GM21390 (cell line): ENCODE measurements at regions not wholly inside any gene's neighbourhood (a gene's known extent, or its start where the extent isn't known, plus 50 kb on each side); places are given as distances from the start of the nearest gene placed in this dataset.

Source experiments
- ATAC-seq: cut with Tn5 transposase; IDR thresholded peaks from one replicate; pipeline ENCODE4 v1.9.1; 2021; ENCODE audit not compliant: unreplicated experiment

- no peak for ATAC-seq
Observed at GRCh38 chr9:107118863-107119624, 164.0 kb upstream of the RAD23B start.

- no peak for ATAC-seq
Observed at GRCh38 chr9:107119735-107120134, 163.3 kb upstream of the RAD23B start.

GRCh38 chr9:107123389-107123788 is 159.7 kb upstream of the RAD23B start:
- no peak for ATAC-seq

- no peak for ATAC-seq
Observed at GRCh38 chr9:107127608-107128007, 155.5 kb upstream of the RAD23B start.

GRCh38 chr9:107131108-107131799 is 151.8 kb upstream of the RAD23B start:
- ATAC-seq: no peak

- no peak for ATAC-seq
Observed at GRCh38 chr9:107136296-107136695, 146.8 kb upstream of the RAD23B start.

- ATAC-seq: no peak
Observed at GRCh38 chr9:107137495-107138202, 145.4 kb upstream of the RAD23B start.

- no peak for ATAC-seq
Observed at GRCh38 chr9:107138261-107138992, 144.7 kb upstream of the RAD23B start.

GRCh38 chr9:107141967-107142366 is 141.1 kb upstream of the RAD23B start:
- ATAC-seq: no peak

- ATAC-seq: no peak
Observed at GRCh38 chr9:107142430-107142829, 140.6 kb upstream of the RAD23B start.

GRCh38 chr9:107142896-107143603 is 140.0 kb upstream of the RAD23B start:
- ATAC-seq: no peak

GRCh38 chr9:107144475-107144874 is 138.6 kb upstream of the RAD23B start:
- no peak for ATAC-seq

GRCh38 chr9:107147134-107147533 is 135.9 kb upstream of the RAD23B start:
- no peak for ATAC-seq

- no peak for ATAC-seq
Observed at GRCh38 chr9:107148216-107148615, 134.9 kb upstream of the RAD23B start.

- no peak for ATAC-seq
Observed at GRCh38 chr9:107149756-107150155, 133.3 kb upstream of the RAD23B start.

GRCh38 chr9:107153336-107153735 is 129.7 kb upstream of the RAD23B start:
- no peak for ATAC-seq

- ATAC-seq: no peak
Observed at GRCh38 chr9:107154291-107154690, 128.8 kb upstream of the RAD23B start.

- ATAC-seq: no peak
Observed at GRCh38 chr9:107154766-107155165, 128.3 kb upstream of the RAD23B start.

- no peak for ATAC-seq
Observed at GRCh38 chr9:107155244-107155817, 127.7 kb upstream of the RAD23B start.

GRCh38 chr9:107158321-107158720 is 124.8 kb upstream of the RAD23B start:
- no peak for ATAC-seq
